WTC11 (cell line): ENCODE measurements at regions not wholly inside any gene's neighbourhood (a gene's known extent, or its start where the extent isn't known, plus 50 kb on each side); places are given as distances from the start of the nearest gene placed in this dataset.

ENCODE experiments used
- ATAC-seq: fragments of 200-7000 bp; cut with Tn5 transposase; 2 replicates; pipeline ENCODE4 v1.10.0; 2021; ENCODE audit warnings: mild to moderate bottlenecking, moderate library complexity
- CTCF ChIA-PET: fragments of 300-600 bp; sonication (Branson Sonifier 250); formaldehyde crosslinking; loops from one replicate; lab custom pipeline; 2021; ENCODE audit warnings: antibody characterized with exemption; lab: Charles Lee
- POLR2A ChIA-PET: fragments of 350-600 bp; sonication (Branson Sonifier 250); formaldehyde crosslinking; loops from one replicate; lab custom pipeline; 2021; ENCODE audit warnings: antibody characterized with exemption; lab: Charles Lee
- DNase-seq: peaks from one replicate; pipeline ENCODE4 v3.0.0; 2021; ENCODE audit warnings: low spot score
- H3K27ac Mint-ChIP-seq: 2 replicates; pipeline ENCODE4 v1.8.0; 2021; ENCODE audit warnings: mixed read lengths
- H3K27me3 Mint-ChIP-seq: 2 replicates; pipeline ENCODE4 v1.8.0; 2021; ENCODE audit warnings: low read depth, mild to moderate bottlenecking, moderate library complexity, mixed read lengths
- H3K36me3 Mint-ChIP-seq: 2 replicates; pipeline ENCODE4 v1.8.0; 2021; ENCODE audit warnings: mixed read lengths
- H3K4me1 Mint-ChIP-seq: 2 replicates; pipeline ENCODE4 v1.8.0; 2022; ENCODE audit warnings: mixed read lengths
- H3K4me3 Mint-ChIP-seq: 2 replicates; pipeline ENCODE4 v1.8.0; 2021; ENCODE audit warnings: mild to moderate bottlenecking, moderate library complexity, mixed read lengths
- H3K9me3 Mint-ChIP-seq: 2 replicates; pipeline ENCODE4 v1.8.0; 2021; ENCODE audit warnings: mixed read lengths
- CBFB ChIP-seq: sonication (generic); formaldehyde crosslinking; IDR thresholded peaks from 2 replicates; pipeline ENCODE4 v1.8.1; 2022; ENCODE audit warnings: mild to moderate bottlenecking, low read depth, missing genetic modification reagents
- EMX1 ChIP-seq: fragments of 250-450 bp; sonication (Bioruptor Pico); IDR thresholded peaks from 2 replicates; pipeline ENCODE4 v1.8.0; 2021; ENCODE audit warnings: mild to moderate bottlenecking
- MYBL2 ChIP-seq: sonication (generic); formaldehyde crosslinking; IDR thresholded peaks from 2 replicates; pipeline ENCODE4 v1.8.1; 2023; ENCODE audit warnings: mild to moderate bottlenecking, moderate library complexity, missing genetic modification reagents
- NR1H2 ChIP-seq: sonication (generic); formaldehyde crosslinking; IDR thresholded peaks from 2 replicates; pipeline ENCODE4 v1.9.0; 2021; ENCODE audit warnings: mild to moderate bottlenecking, moderate library complexity, missing genetic modification reagents
- RELA ChIP-seq: sonication (generic); formaldehyde crosslinking; IDR thresholded peaks from 2 replicates; pipeline ENCODE4 v1.8.1; 2022; ENCODE audit warnings: missing genetic modification reagents, mild to moderate bottlenecking, borderline replicate concordance
- SOX15 ChIP-seq: fragments of 250-450 bp; sonication (Bioruptor Pico); IDR thresholded peaks from 2 replicates; pipeline ENCODE4 v1.9.0; 2021; ENCODE audit warnings: mild to moderate bottlenecking
- TEAD1 ChIP-seq: sonication (generic); formaldehyde crosslinking; IDR thresholded peaks from 2 replicates; pipeline ENCODE4 v1.8.0; 2022; ENCODE audit warnings: mild to moderate bottlenecking, missing genetic modification reagents
- ZNF232 ChIP-seq: sonication (generic); formaldehyde crosslinking; IDR thresholded peaks from 2 replicates; pipeline ENCODE4 v1.8.0; 2022; ENCODE audit warnings: mild to moderate bottlenecking, missing genetic modification reagents
- ZNF416 ChIP-seq: fragments of 250-450 bp; sonication (Bioruptor Pico); IDR thresholded peaks from 2 replicates; pipeline ENCODE4 v1.9.0; 2021; ENCODE audit warnings: mild to moderate bottlenecking, inconsistent platforms
- TF ChIP-seq, protein P1 (sequence below): sonication (generic); formaldehyde crosslinking; IDR thresholded peaks from 2 replicates; pipeline ENCODE4 v1.8.1; 2023; ENCODE audit warnings: mild to moderate bottlenecking, missing genetic modification reagents, borderline replicate concordance
- TF ChIP-seq, protein P2 (sequence below): sonication (generic); formaldehyde crosslinking; IDR thresholded peaks from 2 replicates; pipeline ENCODE4 v1.8.1; 2022; ENCODE audit warnings: low read depth, missing genetic modification reagents, borderline replicate concordance
- TF ChIP-seq, protein P3 (sequence below): sonication (generic); formaldehyde crosslinking; conservative IDR thresholded peaks from 2 replicates; pipeline ENCODE4 v1.8.1; 2022; ENCODE audit warnings: mild to moderate bottlenecking, missing genetic modification reagents
- TF ChIP-seq, protein P4 (sequence below): sonication (generic); formaldehyde crosslinking; IDR thresholded peaks from 2 replicates; pipeline ENCODE4 v1.8.0; 2023; ENCODE audit warnings: mild to moderate bottlenecking, missing genetic modification reagents

DNA sequence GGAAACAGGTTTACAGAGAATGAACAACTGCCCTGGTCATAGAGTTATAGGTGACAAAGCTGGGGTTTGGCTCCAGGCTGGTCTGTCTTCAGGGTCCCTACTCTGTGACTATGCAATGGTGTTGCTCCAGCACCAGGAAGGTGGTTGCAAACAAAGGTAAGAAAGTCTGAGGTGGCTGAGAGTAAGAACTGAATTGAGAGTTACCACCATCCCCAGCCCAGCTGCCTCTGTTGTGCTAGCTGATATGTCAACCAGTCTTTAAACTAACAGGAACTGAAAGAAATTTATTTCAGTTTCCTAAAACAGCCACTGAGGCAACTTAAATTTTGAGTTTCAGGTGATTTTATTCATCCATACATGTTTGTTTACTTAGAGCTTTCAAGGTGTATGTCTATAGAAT, 111.0 kb upstream of the LRIG3 start (continued):
- TF ChIP-seq, protein P1, sequence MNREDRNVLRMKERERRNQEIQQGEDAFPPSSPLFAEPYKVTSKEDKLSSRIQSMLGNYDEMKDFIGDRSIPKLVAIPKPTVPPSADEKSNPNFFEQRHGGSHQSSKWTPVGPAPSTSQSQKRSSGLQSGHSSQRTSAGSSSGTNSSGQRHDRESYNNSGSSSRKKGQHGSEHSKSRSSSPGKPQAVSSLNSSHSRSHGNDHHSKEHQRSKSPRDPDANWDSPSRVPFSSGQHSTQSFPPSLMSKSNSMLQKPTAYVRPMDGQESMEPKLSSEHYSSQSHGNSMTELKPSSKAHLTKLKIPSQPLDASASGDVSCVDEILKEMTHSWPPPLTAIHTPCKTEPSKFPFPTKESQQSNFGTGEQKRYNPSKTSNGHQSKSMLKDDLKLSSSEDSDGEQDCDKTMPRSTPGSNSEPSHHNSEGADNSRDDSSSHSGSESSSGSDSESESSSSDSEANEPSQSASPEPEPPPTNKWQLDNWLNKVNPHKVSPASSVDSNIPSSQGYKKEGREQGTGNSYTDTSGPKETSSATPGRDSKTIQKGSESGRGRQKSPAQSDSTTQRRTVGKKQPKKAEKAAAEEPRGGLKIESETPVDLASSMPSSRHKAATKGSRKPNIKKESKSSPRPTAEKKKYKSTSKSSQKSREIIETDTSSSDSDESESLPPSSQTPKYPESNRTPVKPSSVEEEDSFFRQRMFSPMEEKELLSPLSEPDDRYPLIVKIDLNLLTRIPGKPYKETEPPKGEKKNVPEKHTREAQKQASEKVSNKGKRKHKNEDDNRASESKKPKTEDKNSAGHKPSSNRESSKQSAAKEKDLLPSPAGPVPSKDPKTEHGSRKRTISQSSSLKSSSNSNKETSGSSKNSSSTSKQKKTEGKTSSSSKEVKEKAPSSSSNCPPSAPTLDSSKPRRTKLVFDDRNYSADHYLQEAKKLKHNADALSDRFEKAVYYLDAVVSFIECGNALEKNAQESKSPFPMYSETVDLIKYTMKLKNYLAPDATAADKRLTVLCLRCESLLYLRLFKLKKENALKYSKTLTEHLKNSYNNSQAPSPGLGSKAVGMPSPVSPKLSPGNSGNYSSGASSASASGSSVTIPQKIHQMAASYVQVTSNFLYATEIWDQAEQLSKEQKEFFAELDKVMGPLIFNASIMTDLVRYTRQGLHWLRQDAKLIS (CRISPR knock-in tag) = no peak
- TF ChIP-seq, protein P2, sequence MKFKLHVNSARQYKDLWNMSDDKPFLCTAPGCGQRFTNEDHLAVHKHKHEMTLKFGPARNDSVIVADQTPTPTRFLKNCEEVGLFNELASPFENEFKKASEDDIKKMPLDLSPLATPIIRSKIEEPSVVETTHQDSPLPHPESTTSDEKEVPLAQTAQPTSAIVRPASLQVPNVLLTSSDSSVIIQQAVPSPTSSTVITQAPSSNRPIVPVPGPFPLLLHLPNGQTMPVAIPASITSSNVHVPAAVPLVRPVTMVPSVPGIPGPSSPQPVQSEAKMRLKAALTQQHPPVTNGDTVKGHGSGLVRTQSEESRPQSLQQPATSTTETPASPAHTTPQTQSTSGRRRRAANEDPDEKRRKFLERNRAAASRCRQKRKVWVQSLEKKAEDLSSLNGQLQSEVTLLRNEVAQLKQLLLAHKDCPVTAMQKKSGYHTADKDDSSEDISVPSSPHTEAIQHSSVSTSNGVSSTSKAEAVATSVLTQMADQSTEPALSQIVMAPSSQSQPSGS (CRISPR knock-in tag) = no peak
- TF ChIP-seq MYBL2 (CRISPR knock-in tag) (no peak), EMX1 (CRISPR knock-in tag) (no peak), ZNF416 (CRISPR knock-in tag) (no peak), RELA (CRISPR knock-in tag) (no peak), ZNF232 (no peak)
- TF ChIP-seq, protein P3, sequence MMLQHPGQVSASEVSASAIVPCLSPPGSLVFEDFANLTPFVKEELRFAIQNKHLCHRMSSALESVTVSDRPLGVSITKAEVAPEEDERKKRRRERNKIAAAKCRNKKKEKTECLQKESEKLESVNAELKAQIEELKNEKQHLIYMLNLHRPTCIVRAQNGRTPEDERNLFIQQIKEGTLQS (CRISPR knock-in tag) = no peak
- TF ChIP-seq, protein P4, sequence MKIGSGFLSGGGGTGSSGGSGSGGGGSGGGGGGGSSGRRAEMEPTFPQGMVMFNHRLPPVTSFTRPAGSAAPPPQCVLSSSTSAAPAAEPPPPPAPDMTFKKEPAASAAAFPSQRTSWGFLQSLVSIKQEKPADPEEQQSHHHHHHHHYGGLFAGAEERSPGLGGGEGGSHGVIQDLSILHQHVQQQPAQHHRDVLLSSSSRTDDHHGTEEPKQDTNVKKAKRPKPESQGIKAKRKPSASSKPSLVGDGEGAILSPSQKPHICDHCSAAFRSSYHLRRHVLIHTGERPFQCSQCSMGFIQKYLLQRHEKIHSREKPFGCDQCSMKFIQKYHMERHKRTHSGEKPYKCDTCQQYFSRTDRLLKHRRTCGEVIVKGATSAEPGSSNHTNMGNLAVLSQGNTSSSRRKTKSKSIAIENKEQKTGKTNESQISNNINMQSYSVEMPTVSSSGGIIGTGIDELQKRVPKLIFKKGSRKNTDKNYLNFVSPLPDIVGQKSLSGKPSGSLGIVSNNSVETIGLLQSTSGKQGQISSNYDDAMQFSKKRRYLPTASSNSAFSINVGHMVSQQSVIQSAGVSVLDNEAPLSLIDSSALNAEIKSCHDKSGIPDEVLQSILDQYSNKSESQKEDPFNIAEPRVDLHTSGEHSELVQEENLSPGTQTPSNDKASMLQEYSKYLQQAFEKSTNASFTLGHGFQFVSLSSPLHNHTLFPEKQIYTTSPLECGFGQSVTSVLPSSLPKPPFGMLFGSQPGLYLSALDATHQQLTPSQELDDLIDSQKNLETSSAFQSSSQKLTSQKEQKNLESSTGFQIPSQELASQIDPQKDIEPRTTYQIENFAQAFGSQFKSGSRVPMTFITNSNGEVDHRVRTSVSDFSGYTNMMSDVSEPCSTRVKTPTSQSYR (CRISPR knock-in tag) = no peak
- TF ChIP-seq, all 79 proteins: peak for 0

DNA sequence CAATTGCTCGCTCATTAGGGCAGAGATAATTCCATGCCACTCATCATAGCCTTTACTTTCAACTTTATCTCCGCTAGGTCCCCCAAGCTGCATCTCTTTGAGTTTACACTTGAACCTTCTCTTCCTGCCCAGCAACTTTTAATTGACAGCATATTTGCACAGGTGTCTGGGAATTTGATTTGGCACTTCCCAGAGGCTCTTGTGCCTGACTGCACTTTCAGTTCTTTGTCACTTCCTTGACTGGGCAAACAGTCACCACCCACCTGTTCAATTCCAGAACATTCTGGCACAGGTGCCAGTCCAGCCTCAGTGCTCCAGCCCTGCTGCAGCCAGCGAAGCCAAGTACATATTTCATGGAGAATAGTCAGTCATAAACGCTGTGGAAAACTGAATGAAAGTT, 110.1 kb upstream of the LRIG3 start:
- H3K36me3 Mint-ChIP-seq = no peaks in the 10 kb centered on the region
- H3K27ac Mint-ChIP-seq = no peak overlapping the region
- no peaks in the 10 kb centered on the region for H3K27me3 Mint-ChIP-seq
- ChIA-PET POLR2A (no interaction called here), CTCF (no interaction called here)
- DNase-seq (no peak), ATAC-seq (no peak)
- H3K4me1 Mint-ChIP-seq = no peaks in the 10 kb centered on the region
- H3K4me3 Mint-ChIP-seq = no peak overlapping the region
- TF ChIP-seq, protein P3 (CRISPR knock-in tag) = no peak
- TF ChIP-seq NR1H2 (CRISPR knock-in tag) (no peak), CBFB (no peak), TEAD1 (no peak), SOX15 (CRISPR knock-in tag) (no peak)
- TF ChIP-seq, protein P4 (CRISPR knock-in tag) = no peak
- H3K9me3 Mint-ChIP-seq = no peaks in the 10 kb centered on the region
